Eye (tissue), 1 donor: ENCODE measurements at regions not wholly inside any gene's neighbourhood (a gene's known extent, or its start where the extent isn't known, plus 50 kb on each side); places are given as distances from the start of the nearest gene placed in this dataset.

Experiments
- DNase-seq: peaks from one replicate; pipeline ENCODE4 v3.0.0-alpha.2; 2015

GRCh38 chr18:29104671-29105070 is 927.7 kb upstream of the CDH2 start:
- no peak for DNase-seq

GRCh38 chr18:29104227-29104626 is 927.3 kb upstream of the CDH2 start:
- DNase-seq: no peak

- DNase-seq: no peak
Observed at GRCh38 chr18:29096079-29096770, 919.3 kb upstream of the CDH2 start.

GRCh38 chr18:29087616-29088246 is 910.8 kb upstream of the CDH2 start:
- no peak for DNase-seq

DNA sequence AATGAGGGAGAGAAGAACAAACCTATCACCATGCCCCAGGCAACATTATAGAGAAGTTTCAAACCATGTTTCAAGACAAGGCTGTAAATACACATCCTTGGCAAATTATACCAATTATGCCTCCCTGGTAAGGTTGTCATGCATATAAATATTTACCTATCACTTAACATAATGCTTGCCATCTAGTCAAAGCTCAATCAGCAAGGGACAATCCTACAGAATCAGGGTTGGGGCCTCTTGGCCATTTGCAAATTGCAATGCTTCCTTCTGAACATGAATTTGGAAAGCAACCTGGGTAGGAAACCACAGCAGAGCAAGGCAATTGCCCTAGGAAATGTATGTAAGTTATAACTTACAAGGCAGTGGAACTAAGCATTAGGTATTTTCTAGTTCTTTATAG is 907.2 kb upstream of the CDH2 start:
- DNase-seq: no peak

DNA sequence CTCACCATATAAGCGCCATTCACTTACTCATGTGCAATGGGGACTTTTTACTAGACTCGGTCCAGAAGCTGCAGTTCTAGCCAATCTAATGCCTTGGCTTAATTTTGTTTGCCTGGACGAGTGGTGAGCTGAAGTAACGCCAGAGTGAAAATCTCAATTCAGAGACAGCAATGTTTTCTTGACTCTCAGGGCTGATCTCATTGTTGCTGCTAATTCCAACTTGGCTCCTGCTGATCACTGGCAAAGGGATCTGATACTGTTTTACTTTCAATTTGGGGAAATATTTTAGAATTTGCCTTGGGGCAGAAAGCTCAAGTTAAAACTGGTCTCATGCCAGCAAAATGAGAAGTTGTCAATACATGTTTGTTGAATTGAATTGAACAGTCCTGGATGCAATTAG is 906.6 kb upstream of the CDH2 start:
- DNase-seq: peak; percentile 45

GRCh38 chr18:29080946-29081345 is 904.0 kb upstream of the CDH2 start:
- no peak for DNase-seq

GRCh38 chr18:29078273-29078672 is 901.3 kb upstream of the CDH2 start:
- DNase-seq: peak; percentile 42

DNA sequence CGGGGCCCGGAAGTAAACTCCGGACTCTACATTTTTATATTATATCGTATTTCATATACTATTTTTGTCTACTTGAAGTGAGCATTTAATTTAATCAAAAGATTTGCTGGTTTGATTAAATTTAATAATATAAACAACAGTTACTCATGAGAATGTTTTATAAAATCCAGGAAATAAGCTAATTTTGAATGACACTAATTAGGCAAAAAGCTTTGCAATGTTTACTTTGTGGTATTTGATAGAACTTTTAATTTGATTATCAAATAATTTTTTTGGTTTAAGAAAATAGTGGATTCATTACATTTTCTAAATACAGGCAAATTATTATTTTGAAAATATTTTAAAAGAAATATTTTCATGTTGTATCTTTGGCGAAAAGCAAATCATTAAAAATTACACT is 900.4 kb upstream of the CDH2 start:
- DNase-seq: no peak

DNA sequence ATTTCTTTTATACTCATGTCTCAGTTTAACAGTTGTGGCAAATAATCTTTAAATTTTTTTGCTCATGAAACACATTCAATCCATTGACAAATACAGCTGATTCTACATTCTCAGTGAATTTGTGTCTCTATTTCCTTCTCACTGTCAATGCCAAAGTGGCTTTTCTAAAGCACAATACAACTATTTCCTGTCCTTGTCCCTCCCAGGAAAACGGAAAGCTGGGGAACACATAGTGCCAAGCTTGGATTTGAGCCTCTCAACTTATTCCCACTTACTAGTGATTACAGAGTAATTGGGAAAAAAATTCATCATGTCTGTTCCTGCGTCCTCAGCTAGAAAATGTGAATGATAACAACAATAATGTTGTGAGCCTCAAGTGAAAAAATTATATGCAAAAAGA is 899.7 kb upstream of the CDH2 start:
- DNase-seq: no peak

GRCh38 chr18:29074147-29074546 is 897.2 kb upstream of the CDH2 start:
- DNase-seq: no peak

DNA sequence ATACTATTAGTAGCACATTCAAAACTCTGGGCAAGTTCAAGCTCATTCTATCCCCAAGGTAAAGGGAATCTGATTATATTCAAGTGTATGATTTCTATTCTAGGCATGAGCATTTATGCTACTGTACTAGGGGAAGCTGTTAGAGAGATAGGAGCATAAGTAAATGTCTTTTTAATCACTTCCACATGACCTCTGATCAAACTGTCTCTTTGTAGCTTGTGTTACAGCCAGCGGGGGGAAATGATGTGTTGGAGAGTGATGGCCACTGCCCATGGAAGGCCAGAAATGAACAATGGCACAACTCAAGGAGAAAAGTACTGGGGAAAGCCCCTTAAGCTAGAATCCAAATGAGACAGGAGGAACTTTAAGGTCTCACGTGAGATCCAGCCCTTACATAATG is 894.9 kb upstream of the CDH2 start:
- no peak for DNase-seq

GRCh38 chr18:29063346-29063745 is 886.4 kb upstream of the CDH2 start:
- no peak for DNase-seq

- DNase-seq: no peak
Observed at GRCh38 chr18:29062921-29063320, 886.0 kb upstream of the CDH2 start.

- DNase-seq: no peak
Observed at GRCh38 chr18:29060349-29060748, 883.4 kb upstream of the CDH2 start.

DNA sequence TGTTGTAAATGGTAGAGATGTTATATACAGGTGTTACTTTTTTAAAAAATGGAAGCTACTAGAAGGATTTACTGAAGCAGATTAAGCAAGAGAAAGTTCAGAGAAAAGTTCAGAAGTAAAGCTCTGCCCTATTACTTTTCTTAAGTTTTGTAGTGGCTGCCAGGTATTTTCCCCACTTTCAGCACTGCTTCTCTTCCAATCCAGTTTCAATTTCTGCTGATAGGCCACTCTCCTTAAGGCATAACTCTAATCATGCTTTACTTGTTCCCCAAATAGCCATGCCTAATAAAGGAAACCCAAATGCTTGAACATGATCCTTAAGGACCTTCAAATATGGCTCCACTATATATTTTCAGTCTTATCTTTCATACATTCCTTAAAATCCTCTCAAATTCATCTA is 880.8 kb upstream of the CDH2 start:
- DNase-seq: no peak

GRCh38 chr18:29056800-29057199 is 879.9 kb upstream of the CDH2 start:
- no peak for DNase-seq

DNA sequence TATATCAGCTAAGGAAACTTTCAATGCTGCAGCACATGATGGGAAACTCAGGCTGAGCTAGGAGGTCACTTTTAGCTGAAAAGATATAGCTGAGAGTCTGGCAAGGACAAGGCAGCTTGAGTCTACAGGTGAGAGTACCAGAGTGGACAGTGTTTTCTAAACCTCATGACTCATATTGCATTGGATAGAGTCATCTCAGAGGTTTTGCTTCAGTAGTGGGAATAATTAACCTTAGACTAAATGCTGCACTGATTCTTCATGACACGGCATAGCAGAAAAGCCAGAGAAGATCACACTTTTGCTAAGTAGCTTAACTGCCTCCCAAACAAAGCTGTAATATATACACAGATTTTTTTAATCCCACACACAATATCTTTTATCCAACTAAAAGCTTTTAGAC is 865.0 kb upstream of the CDH2 start:
- no peak for DNase-seq

DNA sequence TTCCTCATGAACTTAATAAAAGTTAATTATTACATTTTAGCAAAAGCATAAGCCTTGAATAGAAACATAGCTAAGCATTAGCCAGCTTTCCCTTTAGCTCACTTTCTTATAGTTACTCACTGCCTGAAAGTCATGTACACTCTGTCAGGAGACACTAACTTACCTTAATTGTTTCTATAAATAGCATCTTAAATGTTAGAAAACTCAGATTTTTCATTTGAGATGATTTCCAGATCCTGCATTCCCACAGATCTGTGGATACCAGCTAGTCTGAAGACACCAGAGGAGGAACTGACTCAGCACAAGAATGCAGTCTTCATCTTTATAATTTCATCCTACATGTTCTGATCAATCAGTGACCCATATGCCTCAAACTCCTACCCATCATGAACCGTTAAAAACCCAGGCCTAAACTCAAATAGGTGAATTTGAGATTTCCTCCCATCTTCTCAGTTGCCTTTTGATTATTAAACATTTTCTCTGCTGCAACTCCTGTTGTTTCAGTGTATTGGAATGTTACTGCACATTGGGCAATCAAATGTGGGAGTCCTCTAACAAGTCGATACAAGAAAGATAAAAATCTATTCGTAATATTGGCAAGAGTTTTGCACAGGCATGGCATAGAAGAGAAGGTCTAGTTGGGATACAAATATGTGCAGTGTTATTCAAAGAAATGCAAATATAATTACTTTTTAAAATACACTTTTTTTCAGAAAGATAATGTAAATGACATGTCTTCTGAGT is 857.4 kb upstream of the CDH2 start:
- no peak for DNase-seq

GRCh38 chr18:29028560-29028959 is 851.6 kb upstream of the CDH2 start:
- DNase-seq: no peak

DNA sequence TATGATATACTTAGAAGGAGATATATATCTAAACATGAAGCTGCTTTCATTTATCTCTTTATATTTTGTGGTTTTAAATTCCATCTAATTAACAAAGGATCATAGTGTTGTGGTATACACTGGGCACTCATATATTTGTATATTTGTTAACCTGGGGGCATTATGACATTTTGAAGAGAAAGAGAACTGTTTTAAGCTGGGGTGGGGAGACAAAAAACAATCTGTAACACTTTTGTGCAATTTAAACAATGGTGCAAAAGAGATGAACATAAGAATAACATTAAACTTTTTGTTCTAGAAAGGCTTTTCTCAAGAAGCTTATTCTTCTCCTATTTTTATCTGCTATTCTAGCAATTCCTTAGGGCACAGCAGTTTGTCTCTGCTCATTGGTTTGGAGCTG is 842.0 kb upstream of the CDH2 start:
- DNase-seq: no peak

DNA sequence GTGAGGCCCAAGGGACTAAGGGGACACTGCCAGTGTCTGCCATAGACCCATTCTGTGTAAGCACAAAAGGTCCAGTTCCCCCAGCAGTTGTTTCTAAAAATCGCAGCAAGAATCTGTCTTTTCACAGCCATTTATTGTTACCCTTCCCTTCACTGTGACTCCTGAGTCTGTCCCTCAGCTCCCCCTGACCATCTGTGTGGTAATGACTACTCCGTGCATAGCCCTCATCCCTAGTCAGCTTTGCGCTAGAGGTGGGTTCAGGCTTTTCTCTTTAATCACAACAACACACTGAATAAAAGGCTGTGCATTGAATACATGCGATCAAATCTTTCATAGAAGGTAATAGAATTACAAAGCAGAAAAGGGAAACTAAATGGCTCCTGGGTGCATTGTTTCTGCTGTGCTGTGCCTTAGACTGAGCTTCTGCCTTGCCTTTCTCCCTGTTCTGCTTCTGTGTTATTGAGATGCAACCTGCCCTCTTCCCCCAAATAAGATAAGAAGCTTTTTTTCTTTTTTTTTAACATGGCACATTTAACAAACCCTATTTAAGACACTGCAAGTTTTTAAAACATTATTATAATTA is 836.0 kb upstream of the CDH2 start:
- DNase-seq: no peak

GRCh38 chr18:29012364-29012763 is 835.4 kb upstream of the CDH2 start:
- DNase-seq: no peak

GRCh38 chr18:29009250-29009803 is 832.4 kb upstream of the CDH2 start:
- DNase-seq: no peak
